Bronchial epithelial cell (primary cell): ENCODE measurements at regions not wholly inside any gene's neighbourhood (a gene's known extent, or its start where the extent isn't known, plus 50 kb on each side); places are given as distances from the start of the nearest gene placed in this dataset.

Source experiments
- DNase-seq: peaks from one replicate; pipeline ENCODE4 v3.0.0-alpha.2; 2010; ENCODE audit warnings: low read depth
- FAIRE-seq: peaks from 2 replicates; lab custom pipeline; 2011; peaks lifted over from hg19 to GRCh38; lab: Jason Lieb, UNC
- H3K27me3 ChIP-seq: 2 replicates; pipeline ENCODE4 v1.5.1; 2011; ENCODE audit warnings: low read length; ENCODE audit not compliant: control insufficient read depth, insufficient read depth
- H3K36me3 ChIP-seq: 2 replicates; pipeline ENCODE4 v1.5.1; 2011; ENCODE audit warnings: low read length; ENCODE audit not compliant: control insufficient read depth, insufficient read depth
- H3K4me3 ChIP-seq: 2 replicates; pipeline ENCODE4 v1.5.1; 2011; ENCODE audit warnings: mild to moderate bottlenecking, low read depth, low read length, control low read depth
- CTCF ChIP-seq: IDR thresholded peaks from 2 replicates; pipeline ENCODE4 v1.5.1; 2011; ENCODE audit warnings: mild to moderate bottlenecking, moderate library complexity, low read length, control low read depth, inconsistent platforms; ENCODE audit not compliant: insufficient read depth, severe bottlenecking

- Histone ChIP-seq H3K36me3 (no peaks in the 10 kb centered on the region), H3K27me3 (peaks cover 3% of the 10 kb centered on the region), H3K4me3 (no peak overlapping the region)
- FAIRE-seq = peak; percentile 18
- DNase-seq = no peak
- no peak for TF ChIP-seq CTCF
Observed at GRCh38 chr9:113817171-113817570, 58.9 kb upstream of the ZNF618 start.

- no peak for DNase-seq
- Histone ChIP-seq H3K36me3 (no peaks in the 10 kb centered on the region), H3K4me3 (no peak overlapping the region), H3K27me3 (no peaks in the 10 kb centered on the region)
- no peak for FAIRE-seq
- no peak for TF ChIP-seq CTCF
Observed at GRCh38 chr9:113818391-113818790, 57.7 kb upstream of the ZNF618 start.

GRCh38 chr9:113822315-113822714 lies 53.8 kb upstream of the ZNF618 start:
- Histone ChIP-seq H3K27me3 (no peaks in the 10 kb centered on the region), H3K4me3 (no peak overlapping the region), H3K36me3 (no peaks in the 10 kb centered on the region)
- DNase-seq = no peak
- FAIRE-seq = no peak
- no peak for TF ChIP-seq CTCF

- no peak overlapping the region for H3K4me3 ChIP-seq
Observed at GRCh38 chr9:113823421-113823820, 52.7 kb upstream of the ZNF618 start.

More at GRCh38 chr9:113823421-113823820, 52.7 kb upstream of the ZNF618 start:
- FAIRE-seq = no peak
- Histone ChIP-seq H3K27me3 (no peaks in the 10 kb centered on the region), H3K36me3 (no peaks in the 10 kb centered on the region)
- no peak for DNase-seq
- TF ChIP-seq CTCF = no peak
